HepG2 (cell line): ENCODE measurements at regions not wholly inside any gene's neighbourhood (a gene's known extent, or its start where the extent isn't known, plus 50 kb on each side); places are given as distances from the start of the nearest gene placed in this dataset.

ENCODE experiments used
- ATAC-seq: fragments of 200-7000 bp; cut with Tn5 transposase; 3 replicates; pipeline ENCODE4 v1.9.1; 2020; ENCODE audit warnings: mild to moderate bottlenecking, moderate library complexity
- BruUV-seq: library from RNA; stranded (reverse); fragments of 400-500 nt; replicated peaks from 2 replicates; lab custom pipeline; 2021; lab: Mats Ljungman, UMichigan
- CTCF ChIA-PET: fragments of 300-600 bp; formaldehyde crosslinking; extraction: SDS; loops from one replicate; lab custom pipeline; 2021; ENCODE audit warnings: low total read pairs, inconsistent platforms, low intra/inter-chr PET ratio; lab: Yijun Ruan, JAX
- POLR2A ChIA-PET: fragments of 350-600 bp; sonication (Branson Sonifier 250); formaldehyde crosslinking; loops from one replicate; lab custom pipeline; 2020; ENCODE audit warnings: antibody characterized with exemption, inconsistent platforms; lab: Yijun Ruan, JAX
- DNase-seq: peaks from one replicate; pipeline ENCODE4 v3.0.0-alpha.2; 2015; ENCODE audit warnings: low spot score
- FAIRE-seq: peaks from 3 replicates; lab custom pipeline; 2011; peaks lifted over from hg19 to GRCh38; lab: Jason Lieb, UNC
- H2AFZ ChIP-seq: one replicate; pipeline ENCODE4 v1.6.1; 2011; ENCODE audit warnings: low read length, inconsistent platforms
- H3K27ac ChIP-seq: fragments of 300-600 bp; 3 replicates; pipeline ENCODE4 v1.8.0; 2011; ENCODE audit warnings: mixed run types, mild to moderate bottlenecking, mixed read lengths, low read length, inconsistent platforms; ENCODE audit not compliant: insufficient read depth; ENCODE audit errors: extremely low read length
- H3K27me3 ChIP-seq, 2 experiments: fragments of 200-600 bp in 1 of 2; 2 replicates in 1 of 2; 3 replicates in 1 of 2; pipeline versions ENCODE4 v1.6.0 to v1.8.0; 2011; ENCODE audit warnings: low read length in 2 of 2, mild to moderate bottlenecking in 2 of 2, moderate library complexity in 2 of 2, inconsistent platforms in 1 of 2; ENCODE audit not compliant: insufficient read depth in 2 of 2, control insufficient read depth in 1 of 2
- H3K36me3 ChIP-seq, 2 experiments: fragments of 200-600 bp in 1 of 2; replicated peaks in 1 of 2; 2 replicates in 1 of 2; 3 replicates in 1 of 2; pipeline versions ENCODE4 v1.5.1 to v1.8.0; 2011; ENCODE audit warnings: low read length in 2 of 2, inconsistent platforms in 1 of 2; ENCODE audit not compliant: insufficient read depth in 2 of 2, control insufficient read depth in 1 of 2
- H3K4me1 ChIP-seq: 2 replicates; pipeline ENCODE4 v1.5.1; 2012; ENCODE audit warnings: low read length, inconsistent platforms; ENCODE audit not compliant: insufficient read depth
- H3K4me2 ChIP-seq: 2 replicates; pipeline ENCODE4 v1.6.0; 2011; ENCODE audit warnings: low read depth, low read length, inconsistent platforms
- H3K4me3 ChIP-seq, 3 experiments: fragments of 200-600 bp in 1 of 3; sonication (generic), shearing (Covaris generic) in 1 of 3; replicated peaks in 1 of 3; 2 replicates each; pipeline ENCODE4 v1.5.1; 2011 to 2016; ENCODE audit warnings: low read length in 3 of 3, inconsistent platforms in 2 of 3, low read depth in 2 of 3, mild to moderate bottlenecking in 2 of 3, control low read depth in 1 of 3, mixed read lengths in 1 of 3; ENCODE audit not compliant: insufficient read depth in 1 of 3
- H3K79me2 ChIP-seq: one replicate; pipeline ENCODE4 v1.6.1; 2011; ENCODE audit warnings: low read length, inconsistent platforms; ENCODE audit not compliant: insufficient read depth
- H3K9ac ChIP-seq: 2 replicates; pipeline ENCODE4 v1.6.0; 2011; ENCODE audit warnings: mild to moderate bottlenecking, low read depth, low read length, inconsistent platforms; ENCODE audit not compliant: insufficient read depth
- H3K9me3 ChIP-seq: 2 replicates; pipeline ENCODE4 v1.5.1; 2012; ENCODE audit warnings: mild to moderate bottlenecking, low read length
- H4K20me1 ChIP-seq: 2 replicates; pipeline ENCODE4 v1.6.0; 2011; ENCODE audit warnings: inconsistent platforms, mild to moderate bottlenecking, low read length, moderate library complexity; ENCODE audit not compliant: insufficient read depth
- ERF ChIP-seq: IDR thresholded peaks from 2 replicates; pipeline ENCODE4 v1.6.1; 2018; ENCODE audit warnings: missing biosample characterization, missing genetic modification reagents
- GTF2F1 ChIP-seq: fragments of 150-350 bp; IDR thresholded peaks from 2 replicates; pipeline ENCODE4 v1.6.1; 2014; ENCODE audit warnings: low read length
- HMG20B ChIP-seq: conservative IDR thresholded peaks from 2 replicates; pipeline ENCODE4 v1.6.1; 2016; ENCODE audit warnings: missing genetic modification reagents, missing compliant biosample characterization
- KLF9 ChIP-seq: IDR thresholded peaks from 2 replicates; pipeline ENCODE4 v1.6.1; 2016; ENCODE audit warnings: low read depth
- RCOR2 ChIP-seq: IDR thresholded peaks from 2 replicates; pipeline ENCODE4 v1.6.1; 2016; ENCODE audit warnings: missing biosample characterization, missing genetic modification reagents
- REXO4 ChIP-seq: sonication (generic); formaldehyde crosslinking; IDR thresholded peaks from 2 replicates; pipeline ENCODE4 v1.8.0; 2022; ENCODE audit warnings: missing genetic modification reagents, mild to moderate bottlenecking, borderline replicate concordance
- TARDBP ChIP-seq: sonication (generic); formaldehyde crosslinking; IDR thresholded peaks from 2 replicates; pipeline ENCODE4 v1.8.0; 2022; ENCODE audit warnings: mild to moderate bottlenecking, missing genetic modification reagents
- ZNF451 ChIP-seq: sonication (generic); formaldehyde crosslinking; IDR thresholded peaks from 2 replicates; pipeline ENCODE4 v1.5.0; 2020; ENCODE audit warnings: mild to moderate bottlenecking, missing genetic modification reagents
- WGBS: methylation state at CpG from one replicate; pipeline ENCODE4 v1.1.6; 2017; ENCODE audit warnings: low lambda C conversion rate; 5-methylcytosine and 5-hydroxymethylcytosine counted together
- in situ Hi-C: cut with HindIII; loops from 2 replicates; pipeline ENCODE4 v1.10.0; 2017; ENCODE audit warnings: low pct_unique_long_range_greater_than_20kb; ENCODE audit not compliant: extremely low pct_ligation_motif_present
- intact Hi-C: fragments of 100-400 bp; cut with micrococcal nuclease; formaldehyde crosslinking; loops from one replicate; pipeline ENCODE4 v1.10.0; 2022; ENCODE audit not compliant: unreplicated experiment
- TF ChIP-seq, protein P1 (sequence below): sonication (generic); formaldehyde crosslinking; IDR thresholded peaks from 2 replicates; pipeline ENCODE4 v1.8.0; 2022; ENCODE audit warnings: mild to moderate bottlenecking, missing genetic modification reagents; ENCODE audit not compliant: insufficient replicate concordance
- TF ChIP-seq, protein P2 (sequence below): sonication (generic); formaldehyde crosslinking; conservative IDR thresholded peaks from 2 replicates; pipeline ENCODE4 v1.8.0; 2022; ENCODE audit warnings: mild to moderate bottlenecking, moderate library complexity, missing genetic modification reagents
- TF ChIP-seq, protein P3 (sequence below): sonication (generic); formaldehyde crosslinking; IDR thresholded peaks from 2 replicates; pipeline ENCODE4 v1.9.0; 2021; ENCODE audit warnings: missing genetic modification reagents, borderline replicate concordance

DNA sequence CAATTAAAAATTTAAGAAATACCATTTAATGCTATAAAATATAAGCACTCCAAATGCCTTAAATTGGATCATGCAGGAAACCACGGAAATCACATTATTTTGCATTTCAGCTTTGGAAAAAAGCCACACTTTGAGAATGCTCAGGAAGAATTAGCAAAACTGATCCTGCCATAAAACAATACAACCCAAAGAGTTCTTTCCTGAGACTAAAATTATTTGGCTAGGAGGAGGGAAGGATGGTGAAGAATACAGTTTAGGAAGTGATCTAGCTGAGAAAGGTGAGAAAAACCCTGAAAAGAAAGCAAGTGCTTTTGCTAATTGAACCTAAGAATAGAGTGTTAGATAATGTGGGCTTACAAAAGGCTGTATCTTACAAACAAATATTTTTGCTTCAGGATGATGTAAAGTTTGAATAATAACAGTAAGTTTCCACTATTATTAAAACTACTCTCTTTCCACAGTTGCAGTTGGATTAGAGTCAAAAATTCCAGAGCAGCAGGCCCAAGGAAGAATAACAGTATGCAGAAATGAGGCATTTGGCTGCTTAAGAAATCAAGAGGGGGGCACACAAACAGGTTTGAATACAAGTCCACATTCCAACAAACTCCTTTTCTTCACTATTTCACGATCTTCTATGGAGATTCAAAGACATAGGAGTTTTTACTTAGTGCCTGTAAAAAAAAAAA lies 565.4 kb downstream of the RFPL4B start:
- no peak for ATAC-seq
- Histone ChIP-seq H3K4me3 (no peak overlapping the region), H3K4me1 (no peaks in the 10 kb centered on the region), H3K36me3 (no peaks in the 10 kb centered on the region), H3K4me2 (no peak overlapping the region), H3K27ac (no peak overlapping the region), H3K79me2 (no peaks in the 10 kb centered on the region), H3K27me3 (no peaks in the 10 kb centered on the region), H2AFZ (no peak overlapping the region)
- intact Hi-C loops, result no loop called here
- CTCF ChIA-PET, result no interaction called here
- 0% methylated on average over 2 of the region's 2 CpGs for WGBS
- no peak for FAIRE-seq
- BruUV-seq, result no TSS peak
- no peak for TF ChIP-seq RCOR2
- TF ChIP-seq, protein P1, sequence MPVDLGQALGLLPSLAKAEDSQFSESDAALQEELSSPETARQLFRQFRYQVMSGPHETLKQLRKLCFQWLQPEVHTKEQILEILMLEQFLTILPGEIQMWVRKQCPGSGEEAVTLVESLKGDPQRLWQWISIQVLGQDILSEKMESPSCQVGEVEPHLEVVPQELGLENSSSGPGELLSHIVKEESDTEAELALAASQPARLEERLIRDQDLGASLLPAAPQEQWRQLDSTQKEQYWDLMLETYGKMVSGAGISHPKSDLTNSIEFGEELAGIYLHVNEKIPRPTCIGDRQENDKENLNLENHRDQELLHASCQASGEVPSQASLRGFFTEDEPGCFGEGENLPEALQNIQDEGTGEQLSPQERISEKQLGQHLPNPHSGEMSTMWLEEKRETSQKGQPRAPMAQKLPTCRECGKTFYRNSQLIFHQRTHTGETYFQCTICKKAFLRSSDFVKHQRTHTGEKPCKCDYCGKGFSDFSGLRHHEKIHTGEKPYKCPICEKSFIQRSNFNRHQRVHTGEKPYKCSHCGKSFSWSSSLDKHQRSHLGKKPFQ (CRISPR knock-in tag), result no peak
- no peak for TF ChIP-seq KLF9 (CRISPR knock-in tag)
- TF ChIP-seq, protein P2, sequence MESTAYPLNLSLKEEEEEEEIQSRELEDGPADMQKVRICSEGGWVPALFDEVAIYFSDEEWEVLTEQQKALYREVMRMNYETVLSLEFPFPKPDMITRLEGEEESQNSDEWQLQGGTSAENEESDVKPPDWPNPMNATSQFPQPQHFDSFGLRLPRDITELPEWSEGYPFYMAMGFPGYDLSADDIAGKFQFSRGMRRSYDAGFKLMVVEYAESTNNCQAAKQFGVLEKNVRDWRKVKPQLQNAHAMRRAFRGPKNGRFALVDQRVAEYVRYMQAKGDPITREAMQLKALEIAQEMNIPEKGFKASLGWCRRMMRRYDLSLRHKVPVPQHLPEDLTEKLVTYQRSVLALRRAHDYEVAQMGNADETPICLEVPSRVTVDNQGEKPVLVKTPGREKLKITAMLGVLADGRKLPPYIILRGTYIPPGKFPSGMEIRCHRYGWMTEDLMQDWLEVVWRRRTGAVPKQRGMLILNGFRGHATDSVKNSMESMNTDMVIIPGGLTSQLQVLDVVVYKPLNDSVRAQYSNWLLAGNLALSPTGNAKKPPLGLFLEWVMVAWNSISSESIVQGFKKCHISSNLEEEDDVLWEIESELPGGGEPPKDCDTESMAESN (CRISPR knock-in tag), result no peak
- TF ChIP-seq HMG20B (CRISPR knock-in tag), result no peak
- TF ChIP-seq TARDBP (CRISPR knock-in tag), result no peak
- TF ChIP-seq, protein P3, sequence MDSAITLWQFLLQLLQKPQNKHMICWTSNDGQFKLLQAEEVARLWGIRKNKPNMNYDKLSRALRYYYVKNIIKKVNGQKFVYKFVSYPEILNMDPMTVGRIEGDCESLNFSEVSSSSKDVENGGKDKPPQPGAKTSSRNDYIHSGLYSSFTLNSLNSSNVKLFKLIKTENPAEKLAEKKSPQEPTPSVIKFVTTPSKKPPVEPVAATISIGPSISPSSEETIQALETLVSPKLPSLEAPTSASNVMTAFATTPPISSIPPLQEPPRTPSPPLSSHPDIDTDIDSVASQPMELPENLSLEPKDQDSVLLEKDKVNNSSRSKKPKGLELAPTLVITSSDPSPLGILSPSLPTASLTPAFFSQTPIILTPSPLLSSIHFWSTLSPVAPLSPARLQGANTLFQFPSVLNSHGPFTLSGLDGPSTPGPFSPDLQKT (CRISPR knock-in tag), result no peak
- TF ChIP-seq ERF, result no peak
- no peak for TF ChIP-seq GTF2F1
- TF ChIP-seq REXO4, result no peak
- TF ChIP-seq ZNF451 (CRISPR knock-in tag), result no peak
- TF ChIP-seq, all 625 proteins: peak for 0
- DNase-seq, result no peak
- H3K9me3 ChIP-seq, result no peaks in the 10 kb centered on the region
- in situ Hi-C loops, result no loop called here
- no peak overlapping the region for H3K9ac ChIP-seq
- no peaks in the 10 kb centered on the region for H4K20me1 ChIP-seq
- POLR2A ChIA-PET, result no interaction called here
